ENCODE measurements at regions not wholly inside any gene's neighbourhood (a gene's known extent, or its start where the extent isn't known, plus 50 kb on each side); places are given as distances from the start of the nearest gene placed in this dataset.
"Not testable (repeated sequence)": the region's sequence is repeated elsewhere in the genome, so short reads cannot be mapped to it uniquely, and the experiment has no call there.

GRCh38 chr13:69020120-69020519, 1087.5 kb upstream of the ATXN8OS start:
- no peak for DNase-seq (ENCODE audit: low read depth)
- H3K4me3 ChIP-seq (ENCODE audit: low read depth, low read length): no peak overlapping the region
- no peak for TF ChIP-seq MAX (IDR thresholded peaks at IDR 0.05; ENCODE audit: low read depth, low read length)
- TF ChIP-seq POLR2A (IDR thresholded peaks at IDR 0.05; ENCODE audit: extremely low read depth, insufficient read length): no peak
- no peak for TF ChIP-seq CTCF (IDR thresholded peaks at IDR 0.05; ENCODE audit: low read depth, low read length)
- no peak for TF ChIP-seq MYC (IDR thresholded peaks at IDR 0.05; ENCODE audit: low read depth, low read length)

- peak; percentile 1 for DNase-seq (ENCODE audit: low read depth)
- not testable (repeated sequence) for H3K4me3 ChIP-seq (ENCODE audit: low read depth, low read length)
Measured at GRCh38 chr13:69018173-69018572, 1089.5 kb upstream of the ATXN8OS start.

GRCh38 chr13:69010789-69011188, 1096.8 kb upstream of the ATXN8OS start:
- no peak for DNase-seq (ENCODE audit: low read depth)
- TF ChIP-seq CTCF (IDR thresholded peaks at IDR 0.05; ENCODE audit: low read depth, low read length): no peak
- no peak for TF ChIP-seq POLR2A (IDR thresholded peaks at IDR 0.05; ENCODE audit: extremely low read depth, insufficient read length)
- no peak for TF ChIP-seq MAX (IDR thresholded peaks at IDR 0.05; ENCODE audit: low read depth, low read length)
- TF ChIP-seq MYC (IDR thresholded peaks at IDR 0.05; ENCODE audit: low read depth, low read length): no peak
- no peak overlapping the region for H3K4me3 ChIP-seq (ENCODE audit: low read depth, low read length)

GRCh38 chr13:69008499-69008898, 1099.1 kb upstream of the ATXN8OS start:
- TF ChIP-seq MYC (IDR thresholded peaks at IDR 0.05; ENCODE audit: low read depth, low read length): no peak
- TF ChIP-seq CTCF (IDR thresholded peaks at IDR 0.05; ENCODE audit: low read depth, low read length): no peak
- no peak for TF ChIP-seq MAX (IDR thresholded peaks at IDR 0.05; ENCODE audit: low read depth, low read length)
- TF ChIP-seq POLR2A (IDR thresholded peaks at IDR 0.05; ENCODE audit: extremely low read depth, insufficient read length): no peak
- no peak for DNase-seq (ENCODE audit: low read depth)
- H3K4me3 ChIP-seq (ENCODE audit: low read depth, low read length): no peak overlapping the region

- H3K4me3 ChIP-seq (ENCODE audit: low read depth, low read length): no peak overlapping the region
- no peak for DNase-seq (ENCODE audit: low read depth)
- TF ChIP-seq MAX (IDR thresholded peaks at IDR 0.05; ENCODE audit: low read depth, low read length) (no peak), CTCF (IDR thresholded peaks at IDR 0.05; ENCODE audit: low read depth, low read length) (no peak), POLR2A (IDR thresholded peaks at IDR 0.05; ENCODE audit: extremely low read depth, insufficient read length) (no peak), MYC (IDR thresholded peaks at IDR 0.05; ENCODE audit: low read depth, low read length) (no peak)
Measured at GRCh38 chr13:68998056-68998455, 1109.6 kb upstream of the ATXN8OS start.

- no peak overlapping the region for H3K4me3 ChIP-seq (ENCODE audit: low read depth, low read length)
- DNase-seq (ENCODE audit: low read depth): no peak
- no peak for TF ChIP-seq MYC (IDR thresholded peaks at IDR 0.05; ENCODE audit: low read depth, low read length)
- no peak for TF ChIP-seq MAX (IDR thresholded peaks at IDR 0.05; ENCODE audit: low read depth, low read length)
- no peak for TF ChIP-seq CTCF (IDR thresholded peaks at IDR 0.05; ENCODE audit: low read depth, low read length)
- TF ChIP-seq POLR2A (IDR thresholded peaks at IDR 0.05; ENCODE audit: extremely low read depth, insufficient read length): no peak
Measured at GRCh38 chr13:68996668-68997025, 1111.0 kb upstream of the ATXN8OS start.
